ENCODE measurements at regions not wholly inside any gene's neighbourhood (a gene's known extent, or its start where the extent isn't known, plus 50 kb on each side); places are given as distances from the start of the nearest gene placed in this dataset.

- in situ Hi-C loops (cut with MboI; ENCODE audit: low sequenced_read_pairs) = no loop called here
These were observed 84.4 kb upstream of the SYPL1 start for GRCh38 chr7:106196460-106197021.

GRCh38 chr7:106193661-106194060 is 81.5 kb upstream of the SYPL1 start:
- in situ Hi-C loops (cut with MboI; ENCODE audit: low sequenced_read_pairs) = no loop called here

GRCh38 chr7:106190589-106191330 is 78.6 kb upstream of the SYPL1 start:
- in situ Hi-C loops (cut with MboI; ENCODE audit: low sequenced_read_pairs) = no loop called here

DNA sequence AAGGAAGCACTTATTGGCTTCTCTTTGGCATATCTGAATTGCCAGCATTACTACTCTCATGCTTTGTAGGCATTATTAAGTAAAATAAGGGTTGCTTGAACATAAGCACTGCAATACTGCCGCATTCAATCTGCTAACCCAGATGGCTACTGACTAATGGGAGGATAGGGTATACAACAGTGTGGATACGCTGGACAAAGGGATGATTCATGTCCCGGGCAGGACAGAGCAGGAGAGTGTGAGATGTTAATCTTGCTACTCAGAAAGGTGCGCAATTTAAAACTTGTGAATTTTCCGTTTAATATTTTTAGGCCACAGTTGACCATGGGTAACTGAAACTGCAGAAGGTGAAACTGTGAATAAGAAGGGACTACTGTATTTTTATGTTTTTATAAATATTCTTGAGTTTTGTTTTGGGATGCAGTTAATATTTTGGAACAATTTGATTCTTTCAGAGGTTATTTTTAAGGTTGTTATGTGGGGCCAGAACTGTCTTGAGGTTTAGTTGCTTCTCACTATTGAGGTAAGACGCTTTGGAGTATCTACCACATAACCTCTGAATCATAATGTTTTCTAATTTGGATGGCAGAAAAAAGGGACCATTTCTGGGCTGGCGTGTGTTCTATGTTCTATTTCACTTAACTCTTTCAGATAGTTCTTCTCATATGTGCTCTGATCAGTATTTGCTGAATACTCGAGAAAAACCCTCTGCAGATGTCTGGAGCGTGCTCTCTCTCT is 75.7 kb upstream of the SYPL1 start:
- in situ Hi-C loops (cut with MboI; ENCODE audit: low sequenced_read_pairs) = no loop called here

- in situ Hi-C loops (cut with MboI; ENCODE audit: low sequenced_read_pairs) = no loop called here
These were observed 73.6 kb upstream of the SYPL1 start for GRCh38 chr7:106185719-106186118.

- in situ Hi-C loops (cut with MboI; ENCODE audit: low sequenced_read_pairs) = no loop called here
These were observed 71.8 kb upstream of the SYPL1 start for GRCh38 chr7:106183952-106184351.

DNA sequence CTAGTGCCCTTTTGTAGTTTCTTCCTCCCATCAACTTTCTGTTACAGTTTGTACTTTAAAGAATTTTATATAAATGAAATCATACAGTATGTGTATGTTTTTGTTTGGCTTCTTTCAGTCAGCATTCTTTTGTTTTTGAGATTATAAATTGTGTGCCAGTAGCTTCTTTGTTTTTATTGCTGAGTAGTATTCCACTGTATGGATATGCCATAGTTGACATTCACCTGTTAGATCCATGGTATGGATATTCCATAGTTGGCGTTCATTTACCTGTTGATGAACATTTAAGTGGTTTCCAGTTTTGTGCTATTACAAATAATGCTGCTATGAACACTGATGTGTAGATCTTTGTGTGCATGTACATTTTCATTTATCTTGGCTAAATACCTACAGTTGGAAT is 70.8 kb upstream of the SYPL1 start:
- in situ Hi-C loops (cut with MboI; ENCODE audit: low sequenced_read_pairs) = no loop called here

DNA sequence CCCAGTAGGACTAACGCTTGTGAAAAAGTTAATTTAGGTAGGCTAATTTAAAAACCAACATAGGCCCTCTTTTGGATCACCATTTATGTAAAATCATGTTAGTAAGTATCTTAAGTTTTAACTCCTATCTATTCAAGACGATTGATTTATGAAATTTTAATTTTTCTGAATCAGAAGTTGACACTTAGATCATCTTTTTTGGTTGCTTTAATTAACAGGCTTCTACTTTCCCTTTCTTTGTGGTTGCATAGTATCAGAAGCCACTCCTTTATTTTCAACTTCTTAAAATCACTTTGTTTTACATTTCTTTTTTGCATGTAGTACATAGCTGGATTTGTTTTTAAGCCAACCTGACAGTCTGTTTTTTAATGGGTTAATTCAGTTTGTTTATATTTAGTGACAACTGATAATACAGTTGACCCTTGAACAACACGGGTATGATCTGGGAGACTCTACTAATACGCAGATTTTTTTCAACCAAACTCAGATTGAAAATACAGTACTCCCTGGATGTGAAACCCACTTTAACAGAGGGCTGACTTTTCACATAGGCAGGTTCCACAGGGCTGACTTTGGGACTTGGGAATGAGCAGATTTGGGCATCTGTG is 69.7 kb upstream of the SYPL1 start:
- in situ Hi-C loops (cut with MboI; ENCODE audit: low sequenced_read_pairs) = no loop called here

DNA sequence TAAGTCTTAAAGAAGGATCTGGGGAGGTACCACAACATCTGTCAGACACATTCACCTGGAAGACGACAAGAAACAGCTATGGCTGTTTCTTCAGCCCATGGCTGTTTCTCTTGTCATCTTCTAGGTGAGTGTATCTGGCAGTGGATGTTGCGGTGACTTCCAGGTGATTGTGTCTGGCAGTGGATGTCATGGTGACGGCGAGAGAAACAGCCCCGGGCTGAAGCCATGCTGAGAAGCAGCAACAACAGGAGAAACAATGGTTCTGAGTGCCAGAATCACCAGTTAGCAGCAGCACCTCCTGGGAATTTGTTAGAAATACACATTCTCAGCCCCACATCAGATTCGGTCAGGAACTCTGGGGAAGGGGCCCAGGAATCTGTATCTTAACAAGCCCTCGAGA is 68.6 kb upstream of the SYPL1 start:
- in situ Hi-C loops (cut with MboI; ENCODE audit: low sequenced_read_pairs) = no loop called here

- in situ Hi-C loops (cut with MboI; ENCODE audit: low sequenced_read_pairs) = loop anchor here (10.0 kb wide), 1 partner anchor 286 kb away; no protein-coding TSS in a partner anchor
These were observed 67.1 kb upstream of the SYPL1 start for GRCh38 chr7:106179256-106179655.

DNA sequence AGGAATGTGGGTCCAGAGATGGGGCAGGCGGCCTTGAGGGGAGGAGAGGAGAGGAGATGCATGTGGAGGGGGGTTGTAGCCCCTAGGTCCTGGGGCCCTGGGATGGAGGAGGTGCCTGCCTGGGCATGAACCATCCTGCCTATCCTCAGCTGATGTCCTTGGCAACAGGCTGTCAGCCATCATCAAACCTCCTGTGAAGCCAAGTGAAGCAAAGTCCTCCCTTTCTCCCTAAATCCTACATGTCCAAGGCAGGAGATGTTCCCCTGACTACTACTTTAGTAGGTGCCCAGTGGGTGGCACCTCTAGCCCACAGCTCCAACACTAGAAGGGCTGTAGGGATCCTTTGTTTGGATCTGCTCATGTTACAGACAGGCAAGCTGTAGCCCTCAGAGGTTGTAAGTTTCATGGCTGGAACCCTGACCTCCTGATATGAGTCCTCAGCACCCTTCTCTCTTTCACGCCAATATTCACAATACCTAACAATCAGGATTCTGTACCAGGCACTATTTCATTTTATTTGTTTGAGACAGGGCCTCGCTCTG is 66.6 kb upstream of the SYPL1 start:
- in situ Hi-C loops (cut with MboI; ENCODE audit: low sequenced_read_pairs) = loop anchor here (10.0 kb wide), 1 partner anchor 286 kb away; no protein-coding TSS in a partner anchor

GRCh38 chr7:106177738-106178592 is 65.9 kb upstream of the SYPL1 start:
- in situ Hi-C loops (cut with MboI; ENCODE audit: low sequenced_read_pairs) = loop anchor here (10.0 kb wide), 1 partner anchor 287 kb away; no protein-coding TSS in a partner anchor

- in situ Hi-C loops (cut with MboI; ENCODE audit: low sequenced_read_pairs) = loop anchor here (10.0 kb wide), 1 partner anchor 288 kb away; no protein-coding TSS in a partner anchor
These were observed 65.2 kb upstream of the SYPL1 start for GRCh38 chr7:106177300-106177690.

DNA sequence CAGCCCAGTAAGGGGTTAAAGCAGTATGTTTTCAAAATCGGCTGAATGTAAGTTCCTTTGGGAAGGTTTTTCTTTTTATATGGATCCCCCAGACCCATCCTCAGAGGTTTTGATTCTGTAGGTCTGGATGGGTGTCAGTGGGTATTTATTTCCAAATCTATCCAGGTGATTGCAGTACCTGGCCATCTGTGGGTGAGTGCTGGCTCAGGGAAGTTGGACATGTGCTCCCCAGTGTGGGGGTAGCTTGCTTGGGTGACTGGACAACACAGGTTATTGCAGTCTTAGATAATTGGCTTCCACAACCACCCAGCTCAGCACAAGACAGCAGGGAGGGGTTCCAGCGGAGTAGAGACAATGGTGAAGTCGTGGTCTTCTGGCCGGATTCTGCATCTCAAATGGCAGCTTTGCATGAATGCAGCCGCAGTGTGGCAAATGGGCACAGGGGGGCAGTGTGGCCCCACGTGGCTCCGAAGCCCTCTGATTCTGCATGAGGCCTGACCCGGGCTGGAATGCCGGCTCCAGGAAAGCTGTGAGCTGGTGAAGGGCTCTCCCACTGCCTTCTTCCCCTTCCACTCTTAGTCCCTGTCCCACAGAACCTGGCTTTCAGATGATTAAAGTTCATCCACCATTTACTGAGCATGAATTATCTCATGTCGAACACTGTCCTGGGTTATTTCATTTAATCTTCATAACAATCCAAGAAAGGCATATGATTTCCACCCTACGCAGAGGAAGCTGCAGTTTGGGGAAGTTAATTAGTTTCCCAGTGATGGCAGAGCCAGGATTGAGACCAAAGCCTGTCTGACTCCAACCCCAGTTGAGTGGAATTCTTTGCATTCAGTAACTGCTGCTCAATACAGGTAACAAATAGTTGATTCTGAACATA is 64.5 kb upstream of the SYPL1 start:
- in situ Hi-C loops (cut with MboI; ENCODE audit: low sequenced_read_pairs) = loop anchor here (10.0 kb wide), 1 partner anchor 288 kb away; no protein-coding TSS in a partner anchor

DNA sequence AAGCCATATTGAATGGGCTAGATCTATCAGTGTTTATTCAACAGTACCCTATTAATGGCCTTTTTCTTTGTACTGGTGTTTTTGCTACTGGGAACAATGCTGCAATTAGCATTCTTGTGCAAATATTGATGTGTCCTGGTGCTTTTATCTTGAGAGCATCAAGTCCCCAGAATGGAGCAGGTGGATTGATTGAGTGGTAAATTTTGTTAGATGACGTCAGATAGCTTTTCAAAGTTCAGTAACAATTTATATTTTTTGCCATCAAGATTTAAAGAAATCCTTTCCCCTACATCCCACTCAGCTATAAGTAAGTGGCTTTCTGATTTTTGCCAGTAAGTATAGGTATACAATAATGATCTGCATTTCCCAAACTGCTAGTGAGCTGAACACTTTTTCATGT is 63.4 kb upstream of the SYPL1 start:
- in situ Hi-C loops (cut with MboI; ENCODE audit: low sequenced_read_pairs) = loop anchor here (10.0 kb wide), 1 partner anchor 289 kb away; no protein-coding TSS in a partner anchor

DNA sequence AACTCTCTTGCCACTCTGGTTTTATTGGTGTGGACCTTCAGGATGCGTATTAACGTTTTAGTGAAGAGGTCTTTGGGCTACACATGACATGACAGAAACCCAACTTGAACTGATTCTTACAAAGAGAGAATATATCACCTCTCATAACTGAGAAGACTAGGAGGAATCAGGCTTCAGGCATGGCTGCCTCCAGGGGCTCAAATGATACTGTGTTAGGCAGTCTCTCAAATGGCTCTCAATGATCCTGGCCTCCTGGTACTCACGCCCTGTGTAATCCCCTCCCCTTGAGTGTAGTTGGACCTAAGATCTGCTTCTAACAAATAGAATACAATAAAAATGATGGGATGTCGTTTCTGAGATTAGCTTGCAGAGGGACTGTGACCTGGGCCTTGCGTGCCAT is 58.5 kb upstream of the SYPL1 start:
- in situ Hi-C loops (cut with MboI; ENCODE audit: low sequenced_read_pairs) = loop anchor here (10.0 kb wide), 1 partner anchor 294 kb away; no protein-coding TSS in a partner anchor

- in situ Hi-C loops (cut with MboI; ENCODE audit: low sequenced_read_pairs) = loop anchor here (10.0 kb wide), 1 partner anchor 295 kb away; no protein-coding TSS in a partner anchor
These were observed 57.9 kb upstream of the SYPL1 start for GRCh38 chr7:106169821-106170610.
